Transverse colon (tissue), 4 donors: ENCODE measurements at regions not wholly inside any gene's neighbourhood (a gene's known extent, or its start where the extent isn't known, plus 50 kb on each side); places are given as distances from the start of the nearest gene placed in this dataset.
A peak's percentile ranks its signal among the peaks of the same experiment; 100 is the strongest.

Experiments
- DNase-seq: peaks from one replicate; pipeline ENCODE4 v3.0.0-alpha.2; 2019
- H3K27ac ChIP-seq, 4 donors: fragments of 200-600 bp; sonication (generic); 2 replicates each; pipeline ENCODE4 v1.5.1; 2016 to 2018; ENCODE audit warnings: inconsistent platforms in 4 of 4
- H3K27me3 ChIP-seq: fragments of 200-600 bp; sonication (generic); 2 replicates; pipeline ENCODE4 v1.5.1; 2017; ENCODE audit warnings: inconsistent platforms
- H3K36me3 ChIP-seq, 4 donors: fragments of 200-600 bp; sonication (generic); 2 replicates each; pipeline ENCODE4 v1.5.1; 2017 to 2019; ENCODE audit warnings: inconsistent platforms in 4 of 4
- H3K4me1 ChIP-seq, 4 donors: fragments of 200-600 bp; sonication (generic); 2 replicates each; pipeline ENCODE4 v1.5.1; 2017 to 2020; ENCODE audit warnings: inconsistent platforms in 4 of 4
- H3K4me3 ChIP-seq, 4 donors: fragments of 200-600 bp; sonication (generic); 1 replicate in 1 of 4; 2 replicates in 3 of 4; pipeline versions ENCODE4 v1.5.1 to v1.6.1; 2017 to 2019; ENCODE audit warnings: inconsistent platforms in 4 of 4
- H3K9me3 ChIP-seq, 2 donors: fragments of 200-600 bp; sonication (generic); 2 replicates each; pipeline ENCODE4 v1.5.1; 2017 to 2019; ENCODE audit warnings: inconsistent platforms in 2 of 2
- EP300 ChIP-seq: sonication (generic); formaldehyde crosslinking; IDR thresholded peaks from one replicate; pipeline ENCODE4 v1.6.1; 2017; ENCODE audit warnings: antibody characterized with exemption, low read depth
- POLR2A ChIP-seq: fragments of 450-650 bp; IDR thresholded peaks from one replicate; pipeline ENCODE4 v1.6.1; 2016; ENCODE audit warnings: antibody characterized with exemption, mild to moderate bottlenecking, moderate library complexity
- POLR2AphosphoS5 ChIP-seq, 3 donors: sonication (generic); formaldehyde crosslinking; IDR thresholded peaks; one replicate each; pipeline ENCODE4 v1.6.1; 2016; ENCODE audit warnings: antibody characterized with exemption in 3 of 3
- WGBS, 2 donors: methylation state at CpG; one replicate each; pipeline ENCODE4 v1.1.5; 2018; ENCODE audit warnings: low coverage in 1 of 2; 5-methylcytosine and 5-hydroxymethylcytosine counted together
- in situ Hi-C, 4 donors: fragments of 200-750 bp; cut with MboI; loops; one replicate each; pipeline versions ENCODE4 v1.15.0 to v1.15.1; 2017; ENCODE audit warnings: low sequenced_read_pairs in 3 of 4, low pct_ligation_motif_present in 1 of 4, low pct_unique_long_range_greater_than_20kb in 1 of 4
- intact Hi-C: fragments of 100-400 bp; cut with DNase I; formaldehyde crosslinking; loops from one replicate; pipeline ENCODE4 v1.15.1; 2023; ENCODE audit warnings: low total_unique reads
- TF ChIP-seq, protein P1 (sequence below), 5 experiments: fragments of 200-600 bp in 3 of 5; fragments of 450-650 bp in 2 of 5; sonication (generic) in 3 of 5; IDR thresholded peaks; 1 replicate in 2 of 5; 2 replicates in 3 of 5; pipeline ENCODE4 v1.5.1; 2016 to 2017; ENCODE audit warnings: antibody characterized with exemption in 5 of 5, inconsistent platforms in 3 of 5, mild to moderate bottlenecking in 2 of 5, moderate library complexity in 1 of 5

DNA sequence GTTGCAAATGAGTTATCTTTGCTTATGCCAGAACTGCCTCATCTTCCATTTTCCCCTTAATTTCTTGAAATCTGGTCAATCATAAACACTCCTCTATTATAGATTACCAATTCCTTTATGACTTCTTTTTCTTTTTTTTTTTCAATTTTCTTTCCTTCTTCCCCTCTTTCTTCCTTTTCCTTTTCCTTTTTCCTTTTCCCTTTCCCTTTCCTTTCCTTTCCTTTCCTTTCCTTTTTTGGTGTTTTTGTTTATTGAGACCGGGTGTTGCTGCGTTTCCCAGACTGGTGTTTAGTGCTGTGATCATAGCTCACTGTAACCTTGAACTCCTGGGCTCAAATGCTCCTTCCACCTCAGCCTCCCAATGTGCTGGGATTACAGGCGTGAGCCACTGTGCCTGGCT is 151.4 kb upstream of the FOXP2 start:
- 72 to 74% methylated on average over 3 of the region's 3 CpGs for WGBS, 2 donors
- Histone ChIP-seq H3K4me1 (peaks cover 0 to 6% (median 2%) of the 10 kb centered on the region in 4 donors), H3K27ac (no peak overlapping the region), H3K36me3 (no peaks in the 10 kb centered on the region), H3K27me3 (no peaks in the 10 kb centered on the region), H3K9me3 (no peaks in the 10 kb centered on the region), H3K4me3 (no peak overlapping the region)
- no peak for DNase-seq
- intact Hi-C loops (no loop called here), in situ Hi-C loops (no loop called here)
- TF ChIP-seq POLR2AphosphoS5 (IDR thresholded peaks at IDR 0.05), result no peak
- TF ChIP-seq EP300, result no peak
- TF ChIP-seq POLR2A, result no peak

- DNase-seq, result peak; percentile 71
- intact Hi-C loops (no loop called here), in situ Hi-C loops (no loop called here)
- peak overlapping the region in 2 of 4 donors; percentile 18 to 41 for H3K4me3 ChIP-seq
- peak in 2 of 3 donors; percentile 8 to 52 for TF ChIP-seq POLR2AphosphoS5 (IDR thresholded peaks at IDR 0.05)
- TF ChIP-seq POLR2A, result peak; percentile 29
- TF ChIP-seq, protein P1, sequence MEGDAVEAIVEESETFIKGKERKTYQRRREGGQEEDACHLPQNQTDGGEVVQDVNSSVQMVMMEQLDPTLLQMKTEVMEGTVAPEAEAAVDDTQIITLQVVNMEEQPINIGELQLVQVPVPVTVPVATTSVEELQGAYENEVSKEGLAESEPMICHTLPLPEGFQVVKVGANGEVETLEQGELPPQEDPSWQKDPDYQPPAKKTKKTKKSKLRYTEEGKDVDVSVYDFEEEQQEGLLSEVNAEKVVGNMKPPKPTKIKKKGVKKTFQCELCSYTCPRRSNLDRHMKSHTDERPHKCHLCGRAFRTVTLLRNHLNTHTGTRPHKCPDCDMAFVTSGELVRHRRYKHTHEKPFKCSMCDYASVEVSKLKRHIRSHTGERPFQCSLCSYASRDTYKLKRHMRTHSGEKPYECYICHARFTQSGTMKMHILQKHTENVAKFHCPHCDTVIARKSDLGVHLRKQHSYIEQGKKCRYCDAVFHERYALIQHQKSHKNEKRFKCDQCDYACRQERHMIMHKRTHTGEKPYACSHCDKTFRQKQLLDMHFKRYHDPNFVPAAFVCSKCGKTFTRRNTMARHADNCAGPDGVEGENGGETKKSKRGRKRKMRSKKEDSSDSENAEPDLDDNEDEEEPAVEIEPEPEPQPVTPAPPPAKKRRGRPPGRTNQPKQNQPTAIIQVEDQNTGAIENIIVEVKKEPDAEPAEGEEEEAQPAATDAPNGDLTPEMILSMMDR (IDR thresholded peaks at IDR 0.05), result no peak
- no peak for TF ChIP-seq EP300
- H3K9me3 ChIP-seq, result no peaks in the 10 kb centered on the region
- 71% methylated on average over 14 of the region's 14 CpGs; no CpG with 5 or more reads in 1 of the 2 donors for WGBS, 2 donors
- H3K27ac ChIP-seq, result peak overlapping the region; percentile 32 to 77 (median 76)
- H3K4me1 ChIP-seq, result peaks cover 0 to 12% (median 6%) of the 10 kb centered on the region in 4 donors
- no peaks in the 10 kb centered on the region for H3K36me3 ChIP-seq
- no peaks in the 10 kb centered on the region for H3K27me3 ChIP-seq
These were observed 159.2 kb upstream of the FOXP2 start for GRCh38 chr7:114255404-114255841.

GRCh38 chr7:114243646-114244045 is 171.0 kb upstream of the FOXP2 start:
- H3K4me1 ChIP-seq, result peaks cover 0 to 10% (median 0%) of the 10 kb centered on the region in 4 donors
- H3K4me3 ChIP-seq, result no peak overlapping the region
- TF ChIP-seq POLR2A (no peak), POLR2AphosphoS5 (IDR thresholded peaks at IDR 0.05) (no peak), EP300 (no peak)
- TF ChIP-seq, protein P1 (IDR thresholded peaks at IDR 0.05), result no peak
- no peak overlapping the region for H3K27ac ChIP-seq
- no peaks in the 10 kb centered on the region for H3K9me3 ChIP-seq
- H3K27me3 ChIP-seq, result no peaks in the 10 kb centered on the region
- no peaks in the 10 kb centered on the region for H3K36me3 ChIP-seq
- intact Hi-C loops, result no loop called here
- in situ Hi-C loops, result loop anchor here in 1 of 4 donors (25.0 kb wide), 1 partner anchor 419 kb away; no protein-coding TSS in a partner anchor
- no peak for DNase-seq
- 75 to 77% methylated on average over 3 of the region's 3 CpGs for WGBS, 2 donors

- Histone ChIP-seq H3K4me3 (no peak overlapping the region), H3K4me1 (peaks cover 0 to 10% (median 0%) of the 10 kb centered on the region in 4 donors), H3K27me3 (no peaks in the 10 kb centered on the region), H3K36me3 (no peaks in the 10 kb centered on the region), H3K27ac (no peak overlapping the region), H3K9me3 (no peaks in the 10 kb centered on the region)
- no peak for DNase-seq
- intact Hi-C loops, result no loop called here
- in situ Hi-C loops, result loop anchor here in 1 of 4 donors (25.0 kb wide), 1 partner anchor 419 kb away; no protein-coding TSS in a partner anchor
- WGBS, 2 donors, result 31 to 46% methylated on average over 2 of the region's 2 CpGs
- TF ChIP-seq POLR2AphosphoS5 (IDR thresholded peaks at IDR 0.05), result no peak
- TF ChIP-seq EP300, result no peak
- no peak for TF ChIP-seq POLR2A
- TF ChIP-seq, protein P1 (IDR thresholded peaks at IDR 0.05), result no peak
These were observed 171.6 kb upstream of the FOXP2 start for GRCh38 chr7:114242992-114243507.
